Hepatic stellate cell (primary cell): ENCODE measurements at regions not wholly inside any gene's neighbourhood (a gene's known extent, or its start where the extent isn't known, plus 50 kb on each side); places are given as distances from the start of the nearest gene placed in this dataset.

ENCODE experiments used
- DNase-seq: peaks from one replicate; pipeline ENCODE4 v3.0.0; 2011; ENCODE audit warnings: low spot score

DNA sequence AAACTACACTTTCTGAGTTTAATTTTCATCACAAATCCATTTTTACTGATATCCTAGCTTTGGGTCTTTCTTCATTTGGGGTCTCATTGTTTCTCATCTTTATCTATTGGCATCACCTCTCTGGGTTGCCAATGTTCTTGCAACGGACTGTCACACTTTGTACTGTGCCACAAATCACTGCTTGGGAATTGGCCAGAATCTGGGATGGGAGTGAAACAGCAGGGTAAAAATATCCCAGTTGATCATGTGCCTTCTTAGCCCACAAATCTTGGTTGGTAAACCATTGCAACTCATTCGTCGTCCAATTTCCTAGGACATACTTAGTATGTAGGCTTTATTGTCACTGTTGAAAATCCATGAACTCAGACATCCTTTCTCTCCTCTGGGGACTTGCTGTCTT, 698.5 kb downstream of the OTOL1 start:
- no peak for DNase-seq

DNA sequence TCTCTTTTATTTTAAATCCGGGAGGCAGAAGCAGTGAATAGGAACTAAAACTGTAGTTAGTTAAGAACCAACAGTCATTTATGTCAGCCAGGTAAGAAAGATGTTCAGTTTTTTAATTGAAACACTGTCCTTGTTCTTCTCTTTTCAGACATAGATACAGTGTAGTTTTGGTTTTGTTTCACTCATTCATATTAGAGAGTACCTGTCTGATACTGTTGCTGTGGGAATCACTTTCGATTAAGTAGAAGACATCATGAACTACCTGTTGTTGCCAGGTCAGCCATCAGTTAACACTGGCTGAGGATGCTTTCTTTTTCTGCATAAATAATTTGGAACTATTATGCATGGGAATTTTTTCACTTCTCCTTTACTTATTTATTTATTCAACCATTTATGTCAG, 700.4 kb downstream of the OTOL1 start:
- no peak for DNase-seq

DNA sequence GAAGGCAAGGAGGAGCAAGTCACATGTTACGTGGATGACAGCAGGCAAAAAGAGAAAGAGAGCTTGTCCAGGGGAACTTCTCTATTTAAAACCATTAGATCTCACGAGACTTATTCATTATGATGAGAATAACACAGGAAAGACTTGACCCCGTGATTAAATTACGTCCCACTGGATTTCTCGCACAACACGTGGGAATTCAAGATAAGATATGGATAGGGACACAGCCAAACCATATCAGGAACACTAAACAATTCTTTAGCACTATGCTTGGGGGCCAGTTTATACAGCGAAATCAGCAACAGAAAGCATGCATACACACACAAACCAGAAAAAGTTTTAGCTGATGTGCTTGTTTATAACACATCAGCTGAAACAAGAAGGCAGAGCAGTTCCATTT, 704.2 kb downstream of the OTOL1 start:
- no peak for DNase-seq

DNA sequence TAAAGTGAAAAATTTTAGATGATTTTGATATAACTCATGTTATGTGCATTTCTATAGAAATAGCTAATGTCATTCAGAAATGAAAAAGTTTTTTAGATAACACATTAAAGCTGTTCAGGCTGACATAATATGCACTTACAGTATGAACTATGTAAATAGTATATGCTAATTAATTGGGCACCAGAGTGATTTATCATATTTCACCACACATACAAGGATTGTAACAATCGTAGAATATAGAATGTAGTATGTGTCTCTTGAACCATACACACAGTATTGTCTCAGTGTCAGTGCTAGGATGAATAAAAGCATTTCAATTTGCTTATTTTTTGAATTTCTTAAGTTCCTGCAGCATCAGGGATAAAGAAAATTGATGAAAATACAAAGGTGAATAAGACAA, 710.0 kb downstream of the OTOL1 start:
- no peak for DNase-seq

DNA sequence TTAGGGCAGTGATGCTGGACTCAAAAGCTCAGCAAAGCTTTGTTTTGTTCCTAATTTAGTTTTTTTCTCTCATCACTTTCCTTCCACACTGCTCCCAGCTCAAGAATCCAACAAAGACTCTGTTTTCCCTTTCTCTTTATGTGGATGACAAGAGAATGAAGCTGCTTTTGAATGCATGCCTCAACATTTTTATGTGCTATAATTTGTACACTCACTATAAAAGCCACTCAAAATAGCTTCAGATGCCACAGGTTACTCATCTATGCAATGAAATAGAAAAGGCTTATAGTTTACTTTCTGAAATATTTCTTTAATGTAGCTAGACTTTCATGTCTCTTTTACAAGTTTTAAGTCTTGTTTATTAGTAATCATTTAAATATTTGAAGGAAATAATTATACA, 714.9 kb downstream of the OTOL1 start:
- DNase-seq: no peak

DNA sequence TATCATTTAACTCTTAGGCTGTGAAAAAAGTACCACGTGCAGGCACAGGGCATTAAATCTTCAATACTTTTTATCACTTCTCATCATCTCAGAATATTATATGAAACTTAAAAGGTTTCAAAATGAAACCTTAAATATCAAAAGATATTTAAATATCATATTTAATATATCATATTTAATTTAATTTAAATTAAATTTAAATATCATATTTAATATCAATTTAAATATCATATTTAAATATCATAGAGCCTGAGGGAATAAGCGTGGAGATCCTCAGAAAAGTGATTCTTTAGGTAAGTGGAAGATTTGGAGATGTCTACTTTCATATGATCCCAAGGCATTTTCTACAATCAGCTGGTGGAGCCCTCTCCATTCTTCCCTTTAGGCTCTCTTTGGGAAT, 716.6 kb downstream of the OTOL1 start:
- DNase-seq: no peak

DNA sequence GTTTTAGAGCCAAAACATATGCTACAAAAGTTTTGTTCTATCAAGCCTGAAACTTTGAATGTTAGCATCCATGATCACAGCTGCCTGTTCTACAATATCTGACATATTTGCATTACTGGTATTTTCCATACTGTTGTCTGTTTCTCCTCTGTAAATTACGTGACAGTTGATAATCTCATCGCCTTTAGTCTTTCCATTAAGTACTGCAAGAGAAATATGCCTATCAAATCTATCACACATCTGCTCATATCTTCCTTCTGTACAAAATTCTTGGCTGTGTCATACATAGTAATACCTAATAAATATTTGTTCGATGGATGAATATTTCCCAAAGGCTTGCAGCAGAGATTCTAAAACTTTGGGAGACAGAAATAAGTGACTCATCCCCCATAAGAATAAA, 717.3 kb downstream of the OTOL1 start:
- no peak for DNase-seq

DNA sequence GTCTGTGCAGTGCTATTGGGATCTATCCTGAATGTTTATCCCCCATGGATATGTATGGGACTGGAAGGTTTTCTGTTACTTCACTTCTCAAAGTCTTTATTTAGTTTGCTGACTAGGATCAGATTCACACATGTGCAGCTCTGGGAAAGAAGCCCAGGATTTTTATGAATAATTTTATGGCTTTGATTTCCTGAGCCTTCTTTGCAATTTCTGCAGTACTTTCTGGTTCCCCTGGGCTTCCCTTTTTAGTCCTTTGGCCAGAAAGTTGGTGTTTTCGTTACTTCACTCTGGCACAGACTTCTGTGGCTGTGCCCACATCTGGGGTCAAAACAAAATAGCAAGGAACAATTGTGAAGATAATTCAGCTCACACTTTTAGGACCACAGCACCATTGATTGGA, 721.0 kb downstream of the OTOL1 start:
- no peak for DNase-seq

DNA sequence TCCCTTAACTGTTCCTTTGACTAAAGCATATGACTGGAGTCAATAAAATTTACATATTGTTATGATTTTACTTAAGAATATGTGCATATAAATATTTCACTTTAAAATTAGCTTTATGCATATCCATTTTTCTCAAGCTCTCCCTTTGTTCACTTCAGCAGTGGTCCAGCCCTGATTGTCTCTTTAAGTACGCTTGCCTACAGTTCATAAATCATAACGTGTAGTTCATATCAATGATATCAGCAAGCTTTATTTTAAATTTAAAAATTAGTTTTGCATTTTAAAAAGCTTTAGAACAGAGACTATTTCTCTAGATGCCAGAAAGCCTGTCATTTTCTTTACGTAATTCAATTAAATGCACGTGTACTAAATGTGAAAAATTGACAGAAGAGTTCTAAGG, 721.9 kb downstream of the OTOL1 start:
- DNase-seq: no peak

DNA sequence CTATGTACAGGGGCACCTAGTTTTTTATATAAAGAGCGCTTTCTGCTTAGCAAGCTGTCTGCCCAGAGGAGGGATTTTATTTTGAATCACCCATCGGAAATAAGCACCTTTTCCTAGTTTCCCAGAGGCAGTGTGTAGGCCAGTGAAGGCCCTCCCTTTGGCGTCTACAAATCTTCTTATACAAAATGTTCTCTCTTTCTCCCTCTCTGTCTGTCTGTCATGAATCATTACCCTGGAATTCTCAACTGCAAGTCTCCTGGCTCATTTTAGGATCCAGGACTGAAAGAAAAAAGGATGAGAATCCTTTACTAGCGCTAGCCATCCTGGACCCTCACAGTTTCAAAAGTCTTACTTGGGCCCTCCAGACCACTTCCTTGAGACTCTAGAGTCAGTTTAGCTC, 728.1 kb downstream of the OTOL1 start:
- peak; percentile 1 for DNase-seq

DNA sequence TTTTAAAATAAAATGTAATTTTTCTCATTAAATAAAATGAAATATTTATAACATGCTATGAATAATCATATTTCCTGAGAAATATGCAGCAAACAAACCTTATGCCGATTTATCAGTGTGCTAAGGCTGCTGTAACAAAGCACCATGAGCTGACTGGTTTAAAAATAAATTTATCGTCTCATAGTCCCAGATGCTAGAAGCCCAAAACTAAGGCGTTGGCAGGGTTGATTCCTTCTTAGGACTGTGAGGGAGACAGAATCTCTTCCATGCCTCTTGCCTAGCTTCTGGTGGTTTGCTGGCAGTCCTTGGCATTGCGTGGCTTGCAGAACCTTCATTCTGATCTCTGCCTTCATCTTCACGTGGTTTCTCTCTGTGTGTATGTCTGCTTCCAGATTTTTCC, 740.3 kb downstream of the OTOL1 start:
- DNase-seq: no peak

DNA sequence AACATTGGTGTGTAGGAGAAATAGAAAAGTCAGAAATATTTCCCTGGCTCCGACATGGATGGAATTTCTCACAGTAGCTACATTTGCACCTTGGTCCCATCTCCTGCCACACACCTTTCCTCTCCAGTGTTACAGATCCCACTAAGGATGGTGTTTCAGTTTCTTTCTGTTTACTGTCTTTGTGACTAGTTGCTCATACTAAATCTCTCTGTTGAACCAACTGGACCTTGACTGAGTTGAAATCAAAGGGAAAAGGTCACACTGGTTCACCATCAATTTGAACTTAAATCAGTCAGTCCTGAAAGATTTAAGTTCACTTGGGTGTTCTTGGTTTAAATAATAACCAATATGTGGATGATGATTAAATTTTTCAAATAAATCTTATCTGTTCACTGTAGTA, 754.2 kb downstream of the OTOL1 start:
- DNase-seq: no peak

DNA sequence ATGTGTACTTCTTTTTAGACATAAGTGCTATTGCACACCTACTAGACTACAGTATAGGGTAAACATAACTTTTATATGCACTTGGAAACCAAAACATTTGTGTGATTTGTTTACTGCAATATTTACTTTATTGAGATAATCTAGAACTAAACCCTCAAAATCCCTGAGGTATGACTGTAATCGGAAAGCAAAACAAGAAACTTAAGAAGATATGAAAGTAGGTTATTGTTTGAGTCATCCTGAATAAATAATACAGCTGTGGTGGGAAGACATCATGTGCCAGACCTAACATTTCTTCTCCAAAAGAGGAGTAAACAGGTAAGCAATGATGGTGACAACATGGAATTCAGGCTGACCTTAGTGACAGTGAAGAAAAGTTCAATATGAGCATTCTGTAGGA, 765.5 kb downstream of the OTOL1 start:
- no peak for DNase-seq

DNA sequence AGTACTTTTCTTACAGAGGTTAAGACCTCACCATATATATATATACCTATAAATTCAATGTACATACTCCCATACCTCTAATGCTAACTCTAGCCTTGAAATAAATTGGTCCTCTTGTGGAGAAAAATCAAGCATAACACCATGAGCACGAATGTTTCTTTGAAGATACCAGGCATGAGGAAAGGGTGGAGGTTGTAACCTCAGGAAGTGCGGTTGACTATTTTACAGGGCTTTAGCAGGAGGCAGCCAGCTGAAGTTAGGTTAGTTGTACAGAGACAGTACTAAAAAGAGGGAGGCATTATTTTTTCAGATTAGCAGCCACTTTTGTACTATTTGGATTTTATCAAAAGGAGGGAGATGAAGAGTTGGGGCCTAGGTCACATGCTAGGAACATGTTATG, 767.0 kb downstream of the OTOL1 start:
- no peak for DNase-seq

DNA sequence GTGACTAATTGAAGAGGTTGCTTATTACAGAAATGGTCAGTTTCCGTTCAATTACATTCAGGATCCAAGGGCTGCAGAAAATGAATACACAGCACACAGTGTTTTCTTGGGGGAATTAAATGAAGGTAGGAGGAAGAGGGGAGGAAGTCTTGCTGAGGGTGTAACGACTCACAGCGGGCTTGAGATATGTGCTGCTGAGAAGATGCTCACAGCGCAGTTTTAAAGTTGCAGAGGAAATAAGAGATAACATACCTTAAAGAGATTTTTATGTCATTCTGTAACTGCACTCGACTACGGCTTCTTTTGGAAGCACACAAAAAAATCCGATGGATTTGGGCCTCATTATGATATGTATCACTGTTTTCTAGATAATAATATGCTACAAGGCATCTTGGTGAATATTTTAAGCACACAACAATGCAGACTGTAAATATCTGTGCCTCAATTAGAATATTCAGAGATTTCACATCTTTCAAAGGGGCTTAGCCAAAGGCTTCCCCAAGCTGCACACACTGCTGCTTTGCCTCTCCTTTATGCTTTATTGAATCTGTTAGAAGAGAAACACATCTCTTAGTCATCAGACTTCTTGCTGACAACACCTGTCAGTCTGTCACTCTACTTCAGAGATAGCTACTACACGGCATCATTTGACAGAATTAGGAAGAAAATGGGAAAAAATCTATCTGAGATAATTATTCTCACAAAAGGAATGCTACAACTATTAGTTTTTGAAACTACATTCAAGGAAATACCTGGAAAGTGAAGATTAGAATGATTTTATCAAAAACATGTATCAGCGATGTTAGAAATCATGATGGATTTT, 773.2 kb downstream of the OTOL1 start:
- DNase-seq: no peak

DNA sequence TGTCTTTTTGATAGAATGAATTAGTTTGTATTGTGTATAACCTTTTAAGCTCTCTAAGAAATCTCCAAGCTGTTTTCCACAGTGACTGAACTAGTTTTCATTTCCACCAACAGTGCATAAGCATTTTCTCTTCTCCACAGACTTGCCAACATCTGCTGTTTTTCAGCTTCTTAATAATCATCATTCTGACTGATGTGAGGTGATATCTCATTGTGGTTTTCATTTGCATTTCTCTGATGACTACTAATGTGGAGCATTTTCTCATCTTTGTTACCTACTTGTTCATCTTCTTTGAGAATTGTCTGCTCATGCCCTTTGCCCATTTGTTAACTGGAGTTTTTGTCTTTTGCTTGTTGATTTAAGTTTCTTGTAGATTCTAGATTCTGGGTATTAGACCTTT, 777.5 kb downstream of the OTOL1 start:
- DNase-seq: no peak

DNA sequence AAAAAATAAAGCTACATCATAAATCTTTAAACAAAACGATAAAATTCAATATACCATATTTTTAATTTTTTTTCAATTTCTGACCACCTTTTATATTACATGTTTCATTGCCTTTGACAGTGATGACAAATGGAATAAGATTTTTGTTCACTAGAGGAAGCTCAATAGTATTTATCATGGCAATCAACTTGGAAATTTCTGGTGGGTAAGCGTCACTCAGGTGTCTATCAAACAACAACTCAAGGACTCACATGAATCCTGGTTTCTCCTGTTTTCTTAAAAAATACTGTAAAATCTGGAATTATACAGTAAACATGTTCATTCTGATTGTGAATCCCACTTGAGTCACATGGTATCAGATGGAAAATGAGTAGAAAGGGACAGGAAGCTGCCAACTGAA, 782.2 kb downstream of the OTOL1 start:
- DNase-seq: no peak

DNA sequence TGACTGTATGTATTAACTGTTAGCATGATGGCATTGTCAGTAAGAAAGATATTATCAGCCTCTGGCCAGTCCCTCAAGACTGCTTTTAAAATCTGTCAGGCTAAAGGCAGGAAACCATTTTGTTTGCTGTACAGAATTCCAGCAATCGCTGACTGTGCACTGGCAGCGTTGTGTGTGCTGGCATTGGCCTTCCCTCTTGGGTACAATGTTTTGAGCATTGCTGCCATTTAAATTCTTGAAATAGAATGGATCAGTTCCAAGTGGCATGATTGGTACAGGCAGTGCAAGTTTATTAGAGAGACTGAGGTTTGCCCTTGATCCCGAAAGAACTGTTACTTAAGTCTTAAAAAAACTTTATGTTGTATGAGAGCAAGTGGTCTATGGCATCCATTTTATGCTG, 788.7 kb downstream of the OTOL1 start:
- DNase-seq: no peak

DNA sequence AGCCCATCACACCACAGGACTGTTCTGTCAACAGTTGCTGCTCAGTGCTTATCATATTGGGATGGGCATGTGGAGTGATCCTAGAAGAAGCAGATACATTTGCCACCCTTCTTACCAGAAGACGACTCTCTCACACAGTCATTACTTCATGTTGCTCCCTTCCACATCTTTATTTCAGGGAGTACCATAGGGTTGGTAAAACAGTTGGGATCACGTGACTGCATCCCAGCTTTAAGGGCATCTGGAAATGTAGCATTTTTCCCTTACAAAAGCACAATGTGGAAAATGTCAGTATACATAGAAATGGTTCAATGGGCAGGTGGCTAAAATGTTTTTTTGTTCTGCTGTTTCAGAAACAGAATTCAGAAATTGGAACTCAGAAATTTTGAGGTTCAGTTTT, 791.0 kb downstream of the OTOL1 start:
- no peak for DNase-seq

DNA sequence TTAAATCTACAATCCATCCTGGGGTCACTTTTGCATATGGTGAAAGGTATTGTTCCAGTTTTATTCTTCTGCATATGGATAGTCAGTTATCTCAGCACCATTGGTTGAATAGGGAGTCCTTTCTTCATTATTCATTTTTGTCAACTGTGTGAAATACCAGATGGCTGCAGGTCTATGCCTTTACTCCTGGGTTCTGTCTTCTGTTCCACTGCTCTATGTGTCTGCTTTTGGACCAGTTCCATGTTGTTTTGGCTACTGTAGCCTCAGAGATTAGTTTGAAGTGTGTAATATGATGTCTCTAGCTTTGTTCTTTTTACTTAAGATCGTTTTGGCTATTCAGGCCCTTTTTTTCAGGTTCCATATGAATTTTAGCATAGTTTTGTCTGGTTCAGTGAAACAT, 795.8 kb downstream of the OTOL1 start:
- no peak for DNase-seq

DNA sequence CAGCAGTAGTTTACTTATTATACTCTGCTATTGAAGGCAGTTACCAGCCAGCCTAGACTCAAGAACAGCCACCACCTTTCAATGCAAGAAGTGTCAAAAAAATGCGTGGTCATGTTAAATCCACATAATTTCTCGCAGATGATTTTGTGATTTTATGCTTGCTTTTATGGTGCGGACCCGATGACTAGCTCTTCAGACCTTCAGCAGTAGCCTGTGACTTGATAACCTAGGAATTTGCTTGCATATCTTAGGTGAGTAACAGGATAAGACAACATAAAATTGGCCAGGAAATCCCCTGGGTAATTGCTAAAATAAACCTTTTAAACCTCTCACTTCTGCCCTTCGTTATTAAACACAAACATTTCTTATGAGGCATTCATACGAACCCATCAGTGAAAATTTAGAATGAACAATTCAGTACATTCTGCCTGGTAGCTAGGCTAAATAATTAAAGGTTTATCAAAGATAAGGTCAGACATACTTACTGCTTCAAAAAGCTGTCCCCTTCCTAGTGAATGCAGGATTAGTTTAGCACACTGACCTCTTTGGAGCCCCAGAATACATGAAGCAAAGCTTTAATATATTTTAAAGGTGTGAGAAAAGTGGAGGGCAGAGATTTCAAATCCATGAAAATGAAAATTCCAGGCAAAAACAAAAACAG, 798.8 kb downstream of the OTOL1 start:
- peak; percentile 59 for DNase-seq

DNA sequence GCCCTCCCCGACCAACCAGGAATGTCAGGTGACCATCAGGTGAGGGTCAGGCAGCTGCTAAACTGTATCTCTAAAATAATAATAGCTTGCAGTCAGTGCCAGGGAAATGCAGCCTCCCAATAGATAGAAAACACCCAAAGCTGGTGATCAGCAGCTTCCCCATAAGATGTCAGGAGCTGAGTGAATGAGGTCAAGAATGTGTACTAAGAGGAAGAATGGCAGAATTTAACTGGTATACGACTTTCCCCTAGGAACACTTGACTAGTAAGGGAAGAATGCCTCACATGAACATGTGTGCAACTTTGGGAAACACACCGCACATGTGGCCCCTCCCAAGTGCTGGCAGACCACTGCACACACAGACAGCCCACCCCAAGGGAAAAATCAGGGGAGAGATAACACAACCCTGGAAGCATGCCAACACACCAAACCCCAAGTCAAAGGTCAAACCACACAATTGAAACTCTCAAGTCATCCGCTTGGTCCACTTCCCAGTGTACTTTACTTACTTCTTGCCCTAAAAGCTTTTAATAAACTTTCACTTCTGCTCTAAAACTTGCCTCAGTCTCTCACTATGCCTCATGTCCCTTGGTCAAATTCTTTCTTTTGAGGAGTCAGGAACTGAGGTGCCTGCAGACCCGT, 806.5 kb downstream of the OTOL1 start:
- no peak for DNase-seq

DNA sequence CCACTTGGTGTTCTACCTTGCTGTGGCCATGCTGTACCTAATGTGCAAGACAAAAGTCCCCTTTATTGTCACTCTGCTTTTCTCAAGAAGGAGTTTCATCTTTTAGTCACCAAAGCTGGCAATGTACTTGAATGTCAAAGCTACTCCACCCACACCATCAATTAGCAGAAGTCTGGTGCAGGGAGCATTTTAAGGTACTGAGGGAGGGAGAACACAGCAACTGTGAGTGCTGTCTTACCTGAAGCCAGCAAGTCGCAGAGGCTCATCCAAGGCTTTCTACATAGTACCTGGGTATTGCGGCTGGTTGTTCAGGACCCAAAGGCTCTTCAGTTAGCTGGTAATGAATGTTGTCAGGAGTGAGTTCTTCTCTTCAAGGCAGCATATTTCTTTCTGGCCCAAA, 820.4 kb downstream of the OTOL1 start:
- no peak for DNase-seq

DNA sequence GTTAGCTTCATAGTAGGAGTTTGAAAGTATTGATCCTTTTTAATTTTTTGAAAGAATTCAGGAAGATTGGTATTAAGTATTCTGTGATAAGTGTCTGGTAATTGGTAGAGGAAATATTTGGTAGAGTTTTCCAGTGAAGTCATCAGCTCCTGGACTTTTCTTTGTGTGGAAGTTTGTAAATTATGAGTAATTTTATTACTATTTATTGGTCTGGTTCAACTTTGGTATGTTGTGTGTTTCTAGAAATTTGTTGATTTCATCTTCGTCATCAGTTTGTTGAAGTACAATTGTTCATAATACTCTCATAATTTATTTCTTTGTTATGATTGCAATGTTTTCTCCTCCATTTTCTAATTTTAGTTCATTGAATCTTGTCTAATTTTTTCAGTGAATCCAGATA, 832.0 kb downstream of the OTOL1 start:
- DNase-seq: no peak
